ENCODE measurements at regions not wholly inside any gene's neighbourhood (a gene's known extent, or its start where the extent isn't known, plus 50 kb on each side); places are given as distances from the start of the nearest gene placed in this dataset.

DNA sequence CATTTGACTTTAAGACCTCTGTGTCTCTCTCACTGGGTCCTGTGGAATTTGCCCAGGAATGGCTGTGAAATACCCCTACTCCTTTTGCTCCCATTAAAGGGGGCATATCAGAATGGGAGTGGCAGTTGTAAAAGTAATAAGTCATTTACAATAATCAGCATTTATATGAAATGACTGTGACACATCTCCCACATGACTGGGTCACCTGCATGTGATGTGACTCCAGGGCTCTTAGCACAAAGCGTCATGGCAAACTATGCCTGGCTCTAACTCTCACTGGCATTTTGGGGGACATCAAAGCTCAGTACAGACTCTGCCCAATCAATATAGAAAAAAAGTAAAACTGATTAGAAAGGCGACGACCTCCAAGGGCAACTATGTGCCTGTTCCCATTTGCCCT, 157.6 kb downstream of the RPS24 start:
- POLR2A ChIA-PET (ENCODE audit: unreplicated experiment): no interaction called here
- BruUV-seq (replicated peaks): no TSS peak
- Histone ChIP-seq H3K36me3 (ENCODE audit: low read depth, low read length) (no peaks in the 10 kb centered on the region), H3F3A (ENCODE audit: low read length, unreplicated experiment) (no peaks in the 10 kb centered on the region), H3K27me3 (ENCODE audit: low read length) (peaks cover 19% of the 10 kb centered on the region), H3K27ac (ENCODE audit: low read length) (no peak overlapping the region), H3K9me2 (replicated peaks; ENCODE audit: low read length) (no peaks in the 10 kb centered on the region), H3K79me2 (ENCODE audit: low read length) (no peaks in the 10 kb centered on the region), H2AFZ (ENCODE audit: low read length) (no peak overlapping the region), H3K9ac (ENCODE audit: low read length) (no peak overlapping the region), H3K4me2 (ENCODE audit: low read length) (no peak overlapping the region), H3K9me3 (ENCODE audit: low read length) (no peaks in the 10 kb centered on the region), H3K4me3 (ENCODE audit: low read length) (no peak overlapping the region), H3K4me1 (ENCODE audit: insufficient read depth, low read length) (peaks cover 3% of the 10 kb centered on the region; the same call in 1 of the 2 replicates), H4K20me1 (ENCODE audit: low read length) (no peaks in the 10 kb centered on the region)
- DNase-seq (no peak), ATAC-seq (no peak)
- CTCF ChIA-PET: no interaction called here
- no peak for TF ChIP-seq EZH2phosphoT487 (IDR thresholded peaks at IDR 0.05; ENCODE audit: borderline replicate concordance, low read length)
- TF ChIP-seq CTCF (conservative IDR thresholded peaks at IDR 0.05; ENCODE audit: low read depth, low read length): no peak
- TF ChIP-seq EZH2 (IDR thresholded peaks at IDR 0.05; ENCODE audit: low read length, unreplicated experiment): no peak
- intact Hi-C loops (cut with micrococcal nuclease): no loop called here

DNA sequence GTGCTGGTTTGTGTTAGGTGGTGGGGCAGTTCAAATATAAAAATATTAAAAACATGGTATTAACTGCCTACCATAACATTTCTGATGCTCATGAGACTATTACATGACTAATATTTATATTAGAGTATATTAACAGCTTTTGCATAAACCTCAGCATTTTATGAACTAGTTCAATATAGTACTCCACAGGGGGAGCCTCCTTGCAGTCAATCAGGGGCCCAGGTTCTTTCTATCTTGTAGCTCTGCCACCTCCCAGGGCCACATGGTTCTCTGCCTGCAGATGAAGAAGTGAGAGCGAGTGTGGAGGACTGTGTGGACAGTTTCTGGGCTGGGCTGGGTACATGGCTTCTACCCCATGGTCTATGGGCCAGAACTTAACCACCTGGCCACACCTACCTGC, 159.5 kb downstream of the RPS24 start:
- no peak overlapping the region for H3K4me3 ChIP-seq (ENCODE audit: low read length)

More for the DNA sequence above, 159.5 kb downstream of the RPS24 start:
- Histone ChIP-seq H4K20me1 (ENCODE audit: low read length) (no peaks in the 10 kb centered on the region), H3K36me3 (ENCODE audit: low read depth, low read length) (no peaks in the 10 kb centered on the region), H3K4me2 (ENCODE audit: low read length) (no peak overlapping the region), H3K4me1 (ENCODE audit: insufficient read depth, low read length) (peaks cover 3% of the 10 kb centered on the region; the same call in 1 of the 2 replicates), H3K9me3 (ENCODE audit: low read length) (no peaks in the 10 kb centered on the region), H3K27ac (ENCODE audit: low read length) (no peak overlapping the region), H3F3A (ENCODE audit: low read length, unreplicated experiment) (no peaks in the 10 kb centered on the region), H3K9ac (ENCODE audit: low read length) (no peak overlapping the region), H3K27me3 (ENCODE audit: low read length) (peaks cover 29% of the 10 kb centered on the region), H2AFZ (ENCODE audit: low read length) (no peak overlapping the region), H3K9me2 (replicated peaks; ENCODE audit: low read length) (no peaks in the 10 kb centered on the region), H3K79me2 (ENCODE audit: low read length) (no peaks in the 10 kb centered on the region)
- intact Hi-C loops (cut with micrococcal nuclease): no loop called here
- no peak for DNase-seq
- no peak for ATAC-seq
- ChIA-PET POLR2A (ENCODE audit: unreplicated experiment) (no interaction called here), CTCF (no interaction called here)
- TF ChIP-seq CTCF (conservative IDR thresholded peaks at IDR 0.05; ENCODE audit: low read depth, low read length) (no peak), EZH2 (IDR thresholded peaks at IDR 0.05; ENCODE audit: low read length, unreplicated experiment) (no peak), EZH2phosphoT487 (IDR thresholded peaks at IDR 0.05; ENCODE audit: borderline replicate concordance, low read length) (no peak)
- no TSS peak for BruUV-seq (replicated peaks)

All from PC-3 (cell line).